ENCODE measurements at regions not wholly inside any gene's neighbourhood (a gene's known extent, or its start where the extent isn't known, plus 50 kb on each side); places are given as distances from the start of the nearest gene placed in this dataset.

DNA sequence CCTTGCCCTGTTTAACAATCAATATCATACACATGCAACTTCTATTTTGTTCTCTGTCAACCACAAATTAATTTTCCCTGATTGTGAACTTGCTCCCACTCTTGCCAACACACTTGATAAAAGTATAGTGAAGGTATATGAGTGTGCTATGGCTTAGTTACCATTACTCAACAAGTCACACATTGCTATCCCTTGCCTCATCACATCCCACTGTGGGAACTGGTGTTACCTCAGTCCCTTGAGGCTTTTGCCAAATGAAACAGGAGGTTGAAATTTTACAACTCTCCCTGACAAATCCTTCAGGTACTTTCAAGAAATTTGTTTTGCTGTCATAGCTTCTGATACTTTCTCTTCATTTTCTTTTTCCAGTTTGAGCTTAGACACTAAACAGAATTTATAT, 472.5 kb upstream of the SEMA3D start:
- H3K27me3 ChIP-seq (ENCODE audit: insufficient read depth, poor library complexity, severe bottlenecking): no peaks in the 10 kb centered on the region
- peak in 1 of 2 experiments; percentile 40 for DNase-seq (ENCODE audit: low read depth in 1 of 2, low spot score in 1 of 2)
- no peak overlapping the region for H3K4me3 ChIP-seq (replicated peaks; ENCODE audit: insufficient read depth, low read length)
- no peak overlapping the region for H3K27ac ChIP-seq (replicated peaks)
- TF ChIP-seq CTCF (IDR thresholded peaks at IDR 0.05; ENCODE audit: insufficient read depth, low read length): no peak
- TF ChIP-seq POLR2AphosphoS5 (IDR thresholded peaks at IDR 0.05; ENCODE audit: low read depth): no peak
- TF ChIP-seq, protein P1, sequence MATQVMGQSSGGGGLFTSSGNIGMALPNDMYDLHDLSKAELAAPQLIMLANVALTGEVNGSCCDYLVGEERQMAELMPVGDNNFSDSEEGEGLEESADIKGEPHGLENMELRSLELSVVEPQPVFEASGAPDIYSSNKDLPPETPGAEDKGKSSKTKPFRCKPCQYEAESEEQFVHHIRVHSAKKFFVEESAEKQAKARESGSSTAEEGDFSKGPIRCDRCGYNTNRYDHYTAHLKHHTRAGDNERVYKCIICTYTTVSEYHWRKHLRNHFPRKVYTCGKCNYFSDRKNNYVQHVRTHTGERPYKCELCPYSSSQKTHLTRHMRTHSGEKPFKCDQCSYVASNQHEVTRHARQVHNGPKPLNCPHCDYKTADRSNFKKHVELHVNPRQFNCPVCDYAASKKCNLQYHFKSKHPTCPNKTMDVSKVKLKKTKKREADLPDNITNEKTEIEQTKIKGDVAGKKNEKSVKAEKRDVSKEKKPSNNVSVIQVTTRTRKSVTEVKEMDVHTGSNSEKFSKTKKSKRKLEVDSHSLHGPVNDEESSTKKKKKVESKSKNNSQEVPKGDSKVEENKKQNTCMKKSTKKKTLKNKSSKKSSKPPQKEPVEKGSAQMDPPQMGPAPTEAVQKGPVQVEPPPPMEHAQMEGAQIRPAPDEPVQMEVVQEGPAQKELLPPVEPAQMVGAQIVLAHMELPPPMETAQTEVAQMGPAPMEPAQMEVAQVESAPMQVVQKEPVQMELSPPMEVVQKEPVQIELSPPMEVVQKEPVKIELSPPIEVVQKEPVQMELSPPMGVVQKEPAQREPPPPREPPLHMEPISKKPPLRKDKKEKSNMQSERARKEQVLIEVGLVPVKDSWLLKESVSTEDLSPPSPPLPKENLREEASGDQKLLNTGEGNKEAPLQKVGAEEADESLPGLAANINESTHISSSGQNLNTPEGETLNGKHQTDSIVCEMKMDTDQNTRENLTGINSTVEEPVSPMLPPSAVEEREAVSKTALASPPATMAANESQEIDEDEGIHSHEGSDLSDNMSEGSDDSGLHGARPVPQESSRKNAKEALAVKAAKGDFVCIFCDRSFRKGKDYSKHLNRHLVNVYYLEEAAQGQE (IDR thresholded peaks at IDR 0.05; ENCODE audit: insufficient replicate concordance, low read depth): no peak

DNA sequence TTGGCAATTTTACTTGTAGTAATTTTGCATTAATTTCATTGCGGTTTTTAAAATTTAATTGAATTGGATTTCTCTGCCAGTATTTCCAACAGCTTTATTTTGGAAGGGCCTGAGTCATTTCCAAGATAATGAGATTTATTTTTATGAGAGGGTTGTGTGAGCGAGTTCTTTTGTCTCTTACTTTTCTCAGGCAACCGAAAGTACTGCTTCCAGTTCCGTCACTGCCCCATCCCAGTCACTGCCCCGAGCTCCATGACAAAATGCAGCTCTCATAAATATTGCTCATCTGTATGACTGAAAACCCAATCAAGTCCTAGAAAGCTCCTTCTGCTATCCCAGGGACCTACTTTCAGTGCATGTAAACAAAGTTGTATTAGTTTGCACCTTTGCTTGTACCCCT, 468.4 kb upstream of the SEMA3D start:
- no peak overlapping the region for H3K4me3 ChIP-seq (replicated peaks; ENCODE audit: insufficient read depth, low read length)
- TF ChIP-seq GABPA (IDR thresholded peaks at IDR 0.05; ENCODE audit: low read depth) (no peak), SPI1 (IDR thresholded peaks at IDR 0.05; ENCODE audit: borderline replicate concordance, low read depth) (no peak), CTCF (IDR thresholded peaks at IDR 0.05; ENCODE audit: insufficient read depth, low read length) (no peak), POLR2AphosphoS5 (IDR thresholded peaks at IDR 0.05; ENCODE audit: low read depth) (no peak)
- TF ChIP-seq, protein P1 (IDR thresholded peaks at IDR 0.05; ENCODE audit: insufficient replicate concordance, low read depth): no peak
- no peak for DNase-seq (ENCODE audit: low read depth in 1 of 2, low spot score in 1 of 2)
- no peaks in the 10 kb centered on the region for H3K27me3 ChIP-seq (ENCODE audit: insufficient read depth, poor library complexity, severe bottlenecking)
- no peak overlapping the region for H3K27ac ChIP-seq (replicated peaks)

DNA sequence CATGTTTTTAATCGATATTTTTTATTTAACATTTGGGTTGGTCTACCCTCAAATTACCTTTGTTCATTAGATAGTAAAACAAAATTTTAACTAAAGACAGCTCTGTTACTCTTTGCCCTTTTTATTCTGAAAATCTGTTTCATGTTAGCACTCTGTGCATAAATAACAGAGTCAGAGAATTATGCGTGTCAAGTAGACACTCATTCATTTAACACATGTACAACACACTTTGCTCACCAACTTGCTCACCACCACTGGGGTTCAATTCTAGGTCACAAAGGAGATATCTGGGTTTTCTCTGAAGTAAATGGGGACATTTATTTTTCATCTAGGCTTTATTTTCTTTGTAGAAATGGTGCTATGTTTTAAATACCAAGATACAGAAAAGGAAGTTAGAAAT, 457.4 kb upstream of the SEMA3D start:
- no peak for DNase-seq (ENCODE audit: low read depth in 1 of 2, low spot score in 1 of 2)
- no peak overlapping the region for H3K4me3 ChIP-seq (replicated peaks; ENCODE audit: insufficient read depth, low read length)
- no peak overlapping the region for H3K27ac ChIP-seq (replicated peaks)
- TF ChIP-seq POLR2AphosphoS5 (IDR thresholded peaks at IDR 0.05; ENCODE audit: low read depth) (no peak), GABPA (IDR thresholded peaks at IDR 0.05; ENCODE audit: low read depth) (no peak), SPI1 (IDR thresholded peaks at IDR 0.05; ENCODE audit: borderline replicate concordance, low read depth) (no peak), CTCF (IDR thresholded peaks at IDR 0.05; ENCODE audit: insufficient read depth, low read length) (no peak)
- TF ChIP-seq, protein P1 (IDR thresholded peaks at IDR 0.05; ENCODE audit: insufficient replicate concordance, low read depth): no peak
- no peaks in the 10 kb centered on the region for H3K27me3 ChIP-seq (ENCODE audit: insufficient read depth, poor library complexity, severe bottlenecking)

Data from HL-60 (cell line).